ENCODE measurements at regions not wholly inside any gene's neighbourhood (a gene's known extent, or its start where the extent isn't known, plus 50 kb on each side); places are given as distances from the start of the nearest gene placed in this dataset.

- TF ChIP-seq CTCF (conservative IDR thresholded peaks at IDR 0.05 in 1 of 2, IDR thresholded peaks at IDR 0.05 in 1 of 2; ENCODE audit: low read depth in 1 of 2, low read length in 2 of 2) = no peak
- no peak for TF ChIP-seq EZH2 (IDR thresholded peaks at IDR 0.05; ENCODE audit: low read length, missing control alignments)
These were observed 237.2 kb upstream of the FSTL5 start for GRCh38 chr4:162401021-162401420.
